OCI-LY1 (cell line): ENCODE measurements at regions not wholly inside any gene's neighbourhood (a gene's known extent, or its start where the extent isn't known, plus 50 kb on each side); places are given as distances from the start of the nearest gene placed in this dataset.

Experiments used
- CTCF ChIP-seq: fragments of 200-600 bp; sonication (generic), shearing (Covaris generic); IDR thresholded peaks from 2 replicates; pipeline ENCODE4 v1.5.1; 2017; ENCODE audit warnings: mild to moderate bottlenecking, antibody characterized with exemption, low read length, moderate library complexity, mixed read lengths
- EZH2 ChIP-seq: fragments of 200-600 bp; sonication (generic), shearing (Covaris generic); IDR thresholded peaks from 2 replicates; pipeline ENCODE4 v1.8.0; 2017; ENCODE audit warnings: borderline replicate concordance, mixed run types, mild to moderate bottlenecking, antibody characterized with exemption, low read length, moderate library complexity, mixed read lengths

GRCh38 chr3:193879864-193880242 is 256.1 kb upstream of the HES1 start:
- TF ChIP-seq EZH2 (no peak), CTCF (no peak)
